Muscle of leg (tissue), 3 donors: ENCODE measurements at regions not wholly inside any gene's neighbourhood (a gene's known extent, or its start where the extent isn't known, plus 50 kb on each side); places are given as distances from the start of the nearest gene placed in this dataset.

Source experiments
- DNase-seq: peaks from one replicate; pipeline ENCODE4 v3.0.0; 2013
- H3K27ac ChIP-seq: one replicate; pipeline ENCODE4 v1.5.1; 2013; ENCODE audit warnings: mild to moderate bottlenecking, low read length, control low read depth
- H3K27me3 ChIP-seq: one replicate; pipeline ENCODE4 v1.6.1; 2013; ENCODE audit warnings: low read length; ENCODE audit not compliant: control insufficient read depth, insufficient read depth
- H3K36me3 ChIP-seq: one replicate; pipeline ENCODE4 v1.6.1; 2013; ENCODE audit warnings: low read length; ENCODE audit not compliant: control insufficient read depth, insufficient read depth
- H3K4me1 ChIP-seq: one replicate; pipeline ENCODE4 v1.6.1; 2013; ENCODE audit warnings: low read length; ENCODE audit not compliant: control insufficient read depth, insufficient read depth
- H3K4me3 ChIP-seq: one replicate; pipeline ENCODE4 v1.5.1; 2013; ENCODE audit warnings: low read length, control low read depth
- H3K9me3 ChIP-seq: replicated peaks from 2 replicates; pipeline ENCODE4 v1.6.1; 2013; ENCODE audit warnings: low read depth, low read length; ENCODE audit not compliant: control insufficient read depth
- WGBS: methylation state at CpG from one replicate; pipeline ENCODE4 v1.1.5; 2013; ENCODE audit warnings: missing lambda C conversion rate; ENCODE audit not compliant: insufficient coverage; 5-methylcytosine and 5-hydroxymethylcytosine counted together

DNA sequence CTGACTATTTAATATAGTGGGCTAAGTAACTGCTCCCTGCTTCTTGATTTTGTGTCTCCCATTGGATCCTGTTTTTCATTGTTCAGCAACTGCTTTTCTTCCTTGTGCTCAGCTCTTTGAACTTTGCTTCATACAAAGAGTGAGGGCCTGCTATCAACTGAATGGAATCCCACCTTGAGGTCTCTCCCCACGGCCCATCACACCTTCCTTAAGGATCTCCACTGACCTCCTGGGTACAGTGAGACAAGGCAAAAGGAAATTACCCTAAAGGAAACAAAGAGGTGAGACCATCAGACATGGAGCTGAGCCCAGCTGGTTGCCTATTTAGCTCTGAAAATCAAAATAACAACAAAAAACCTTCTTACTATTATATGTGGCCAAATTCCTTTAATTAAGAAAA is 91.3 kb upstream of the RPL34 start:
- DNase-seq = no peak
- no peaks in the 10 kb centered on the region for H3K36me3 ChIP-seq
- no peaks in the 10 kb centered on the region for H3K4me1 ChIP-seq
- WGBS = no CpG with 5 or more reads among the region's 1 CpG
- no peaks in the 10 kb centered on the region for H3K9me3 ChIP-seq
- no peaks in the 10 kb centered on the region for H3K27me3 ChIP-seq
- H3K4me3 ChIP-seq = no peak overlapping the region
- H3K27ac ChIP-seq = no peak overlapping the region

DNA sequence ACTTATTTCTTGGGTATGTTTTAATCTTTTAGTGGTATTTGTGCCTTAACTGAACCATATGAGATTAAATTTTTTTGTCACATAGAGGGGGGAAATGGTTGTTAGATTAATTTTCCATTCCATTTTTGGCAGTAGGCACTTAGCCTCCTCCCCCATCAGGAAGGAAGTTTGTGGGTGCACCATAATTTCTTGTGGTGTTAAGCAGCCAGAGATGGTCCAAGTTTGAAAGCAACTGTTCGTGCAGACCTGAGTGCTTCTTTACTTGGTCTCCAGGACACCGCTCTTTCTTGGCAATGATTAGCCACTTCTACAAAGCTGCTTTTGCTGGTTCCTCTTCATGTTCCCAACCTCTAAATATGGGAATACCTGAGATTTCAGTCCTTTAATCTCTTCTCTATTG is 92.7 kb upstream of the RPL34 start:
- no peak for DNase-seq
- H3K36me3 ChIP-seq = no peaks in the 10 kb centered on the region
- no peaks in the 10 kb centered on the region for H3K27me3 ChIP-seq
- no peak overlapping the region for H3K4me3 ChIP-seq
- H3K27ac ChIP-seq = no peak overlapping the region
- no peaks in the 10 kb centered on the region for H3K4me1 ChIP-seq
- 60% methylated on average over 1 of the region's 2 CpGs for WGBS
- H3K9me3 ChIP-seq = no peaks in the 10 kb centered on the region

DNA sequence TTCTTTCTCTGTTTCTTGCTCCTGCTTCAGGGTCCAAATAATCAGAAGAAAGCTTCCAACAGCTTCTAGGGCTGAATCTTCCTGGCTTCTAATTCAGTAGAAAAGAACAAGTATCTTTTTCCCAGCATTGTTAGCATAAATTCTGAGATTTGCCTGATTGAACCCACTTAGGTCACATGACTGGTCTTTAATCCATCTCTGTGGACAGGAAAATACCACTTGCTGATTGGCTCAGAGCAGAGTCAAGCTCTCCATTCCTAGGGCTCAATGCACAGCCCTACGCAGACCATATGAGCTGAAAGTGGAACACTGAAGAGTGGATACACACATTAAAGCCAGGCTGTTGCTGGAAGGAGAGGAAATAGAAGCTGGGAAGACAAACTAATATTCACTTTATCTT is 99.6 kb upstream of the RPL34 start:
- Histone ChIP-seq H3K27me3 (no peaks in the 10 kb centered on the region), H3K4me3 (no peak overlapping the region), H3K36me3 (no peaks in the 10 kb centered on the region), H3K27ac (no peak overlapping the region), H3K4me1 (no peaks in the 10 kb centered on the region), H3K9me3 (no peaks in the 10 kb centered on the region)
- no CpG with 5 or more reads among the region's 1 CpG for WGBS
- DNase-seq = no peak

DNA sequence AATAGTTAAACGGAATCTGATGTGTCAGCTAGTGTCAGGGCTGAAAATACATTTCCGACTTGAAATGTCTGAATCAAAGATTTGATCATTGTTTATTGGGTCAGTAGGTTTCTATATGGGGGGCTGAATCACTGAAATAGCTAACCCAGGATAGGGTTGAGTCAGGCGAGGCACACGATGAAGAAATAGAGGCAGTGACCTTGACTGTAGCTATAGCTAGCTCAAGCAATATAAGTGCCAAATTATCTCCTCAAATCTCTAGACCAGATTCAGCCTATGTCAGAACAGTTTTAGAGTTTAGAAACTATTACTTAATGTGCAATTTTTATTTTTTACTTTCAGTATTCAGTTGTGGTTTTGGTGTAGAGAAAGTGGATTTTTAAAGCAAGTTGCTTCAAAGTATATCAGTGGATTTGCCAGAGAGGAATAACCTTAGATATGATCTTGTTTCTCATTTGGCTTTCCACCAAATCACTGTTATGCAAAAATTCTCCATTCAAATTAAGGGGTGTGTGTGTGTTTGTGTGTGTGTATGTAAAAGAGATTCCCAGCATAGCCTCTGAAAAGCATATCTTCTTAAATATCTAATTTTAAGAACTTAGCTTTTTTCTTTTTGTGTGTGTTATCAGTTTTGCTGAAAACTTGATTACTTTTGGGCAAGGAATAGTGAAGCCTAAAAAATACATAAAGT is 100.3 kb upstream of the RPL34 start:
- Histone ChIP-seq H3K4me1 (no peaks in the 10 kb centered on the region), H3K27me3 (no peaks in the 10 kb centered on the region), H3K4me3 (no peak overlapping the region), H3K9me3 (no peaks in the 10 kb centered on the region), H3K36me3 (no peaks in the 10 kb centered on the region), H3K27ac (no peak overlapping the region)
- no peak for DNase-seq
- 79% methylated on average over 2 of the region's 4 CpGs for WGBS

DNA sequence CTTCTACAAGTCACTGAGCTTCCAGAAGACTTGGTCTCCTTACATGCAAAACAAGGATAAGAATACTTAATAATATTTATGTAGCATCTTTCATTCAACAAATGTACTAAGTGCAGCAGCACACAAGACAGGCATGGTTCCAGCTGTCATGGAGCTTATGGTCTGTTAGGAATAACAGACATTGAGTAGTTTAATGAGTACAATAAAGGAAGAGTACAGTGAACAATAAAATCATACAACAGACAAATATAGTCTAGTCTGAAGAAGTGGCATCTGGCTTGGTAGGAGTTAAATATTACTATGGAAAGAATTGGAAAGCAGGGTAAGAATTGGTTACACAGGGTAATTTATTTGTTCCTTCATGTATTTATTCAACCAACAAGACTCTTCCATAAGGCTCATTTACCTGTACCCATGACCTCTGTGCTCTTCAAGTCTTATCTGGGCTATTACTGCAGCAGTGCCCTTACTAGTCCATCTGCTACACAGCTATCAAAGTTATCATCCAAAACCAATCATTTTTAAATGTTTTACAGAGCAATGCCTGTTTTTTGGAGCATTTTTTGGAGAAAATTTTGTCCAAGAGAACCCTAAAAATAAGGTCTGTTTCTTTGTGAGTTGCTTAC is 101.1 kb upstream of the RPL34 start:
- Histone ChIP-seq H3K27ac (no peak overlapping the region), H3K4me3 (no peak overlapping the region), H3K9me3 (no peaks in the 10 kb centered on the region), H3K27me3 (no peaks in the 10 kb centered on the region), H3K4me1 (no peaks in the 10 kb centered on the region), H3K36me3 (no peaks in the 10 kb centered on the region)
- no peak for DNase-seq

DNA sequence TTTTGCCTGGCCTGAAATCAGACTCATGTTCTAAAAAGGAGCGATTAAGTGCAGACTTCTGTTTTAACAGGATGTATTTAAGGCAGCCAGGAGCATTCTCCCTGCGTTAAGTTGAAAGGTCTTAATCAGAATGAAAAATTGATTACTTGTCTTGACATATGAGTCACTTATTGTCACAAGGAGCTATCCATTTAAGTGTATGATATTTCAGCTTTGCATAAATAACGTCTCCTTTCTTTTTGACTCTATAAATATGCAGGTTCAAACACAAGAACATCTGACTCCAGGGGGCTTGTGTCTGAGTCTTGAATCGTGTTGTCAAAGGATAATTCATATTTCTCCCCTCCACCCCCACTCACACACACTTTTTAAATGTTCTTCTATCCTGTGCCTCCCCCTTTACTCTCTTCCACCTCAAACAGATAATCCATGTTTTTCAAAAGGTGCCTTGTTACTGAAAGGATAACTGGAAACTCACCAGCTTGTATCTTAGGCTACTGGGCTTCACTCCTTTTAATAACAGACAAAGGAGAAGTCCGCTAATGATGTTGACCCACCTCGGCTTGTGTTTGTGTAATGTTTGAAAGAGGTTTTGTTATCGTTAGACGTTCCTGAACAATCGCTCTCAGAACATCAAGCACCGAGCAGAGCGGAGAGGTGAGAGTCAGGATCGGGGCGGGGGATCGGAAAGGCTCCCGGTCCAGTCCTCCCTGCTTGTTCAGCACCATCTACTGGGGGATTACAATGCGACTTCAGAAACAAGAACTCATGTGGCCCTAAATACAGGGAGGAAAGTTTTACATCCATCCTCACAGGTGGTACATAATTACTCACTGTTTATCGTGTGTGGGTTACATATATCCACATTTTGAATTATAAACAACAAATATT is 107.5 kb upstream of the RPL34 start:
- H3K27ac ChIP-seq = no peak overlapping the region
- H3K9me3 ChIP-seq = no peaks in the 10 kb centered on the region
- no peaks in the 10 kb centered on the region for H3K4me1 ChIP-seq
- WGBS = 0% methylated on average over 9 of the region's 17 CpGs
- peak; percentile 58 for DNase-seq
- H3K4me3 ChIP-seq = no peak overlapping the region
- no peaks in the 10 kb centered on the region for H3K36me3 ChIP-seq
- H3K27me3 ChIP-seq = peaks cover 10% of the 10 kb centered on the region

DNA sequence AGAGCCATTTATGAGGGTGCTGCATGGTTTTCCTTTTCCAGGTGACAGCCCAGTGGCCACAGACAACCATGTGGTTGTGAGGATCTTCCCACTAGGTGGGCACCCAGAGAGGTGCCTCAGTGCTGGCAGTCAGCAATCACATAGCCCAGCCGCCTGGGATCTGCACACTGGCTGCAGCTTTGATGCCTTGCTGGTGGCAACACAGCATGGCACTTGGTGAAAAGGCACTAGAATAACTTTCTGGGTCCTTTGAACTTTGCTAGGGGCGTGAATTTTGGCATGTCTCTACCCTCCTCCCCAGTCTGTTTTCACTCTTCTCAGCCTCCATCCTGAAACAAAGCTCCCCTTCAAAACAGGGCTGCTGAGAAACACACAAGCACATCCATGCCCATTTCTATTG is 108.8 kb upstream of the RPL34 start:
- Histone ChIP-seq H3K4me1 (no peaks in the 10 kb centered on the region), H3K4me3 (no peak overlapping the region), H3K36me3 (no peaks in the 10 kb centered on the region), H3K9me3 (no peaks in the 10 kb centered on the region), H3K27me3 (peaks cover 10% of the 10 kb centered on the region), H3K27ac (no peak overlapping the region)
- WGBS = 75% methylated on average over 2 of the region's 2 CpGs
- no peak for DNase-seq

DNA sequence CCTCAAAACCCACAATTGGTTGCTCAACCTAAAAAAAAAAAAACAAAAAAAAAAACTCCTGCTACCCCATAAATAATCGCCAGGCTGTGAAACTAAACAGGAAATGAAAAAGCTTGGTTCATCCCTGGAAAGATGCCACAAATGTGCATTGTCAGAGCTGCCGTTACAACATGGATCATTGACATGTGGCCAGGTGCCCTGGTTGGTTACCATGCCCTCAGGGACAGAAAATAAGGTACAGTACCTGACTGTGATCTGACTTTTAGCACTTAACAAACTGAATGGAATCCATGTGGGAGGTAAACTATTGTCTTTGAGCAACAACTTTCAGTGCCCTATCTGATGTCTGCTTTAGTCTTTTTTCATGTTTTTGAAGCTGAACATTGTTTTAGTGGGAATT is 118.0 kb upstream of the RPL34 start:
- DNase-seq = no peak
- H3K9me3 ChIP-seq = no peaks in the 10 kb centered on the region
- H3K4me3 ChIP-seq = no peak overlapping the region
- H3K36me3 ChIP-seq = no peaks in the 10 kb centered on the region
- no peaks in the 10 kb centered on the region for H3K27me3 ChIP-seq
- no peaks in the 10 kb centered on the region for H3K4me1 ChIP-seq
- H3K27ac ChIP-seq = no peak overlapping the region
- 29% methylated on average over 1 of the region's 2 CpGs for WGBS

DNA sequence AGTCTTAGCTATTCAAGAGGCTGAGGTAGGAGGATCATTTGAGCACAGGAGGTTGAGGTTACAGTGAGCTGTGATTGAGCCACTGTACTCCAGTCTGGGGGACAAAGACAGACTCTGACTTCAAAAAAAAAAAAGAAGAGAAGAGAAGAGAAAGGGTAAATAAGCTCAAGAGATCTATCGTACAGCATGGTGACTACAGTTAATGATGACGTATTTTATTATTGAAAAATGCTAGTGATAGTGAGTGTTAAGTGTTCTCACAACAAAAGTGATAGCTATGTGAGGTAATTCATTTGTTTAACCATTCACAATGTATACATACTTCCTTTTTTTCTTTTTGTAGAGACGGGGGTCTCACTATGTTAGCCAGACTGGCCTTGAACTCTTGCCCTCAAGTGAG is 121.5 kb upstream of the RPL34 start:
- H3K27me3 ChIP-seq = no peaks in the 10 kb centered on the region
- H3K9me3 ChIP-seq = peaks cover 3% of the 10 kb centered on the region
- no peak overlapping the region for H3K27ac ChIP-seq
- DNase-seq = no peak
- no peaks in the 10 kb centered on the region for H3K4me1 ChIP-seq
- no peaks in the 10 kb centered on the region for H3K36me3 ChIP-seq
- WGBS = no CpG with 5 or more reads among the region's 3 CpGs
- H3K4me3 ChIP-seq = no peak overlapping the region

DNA sequence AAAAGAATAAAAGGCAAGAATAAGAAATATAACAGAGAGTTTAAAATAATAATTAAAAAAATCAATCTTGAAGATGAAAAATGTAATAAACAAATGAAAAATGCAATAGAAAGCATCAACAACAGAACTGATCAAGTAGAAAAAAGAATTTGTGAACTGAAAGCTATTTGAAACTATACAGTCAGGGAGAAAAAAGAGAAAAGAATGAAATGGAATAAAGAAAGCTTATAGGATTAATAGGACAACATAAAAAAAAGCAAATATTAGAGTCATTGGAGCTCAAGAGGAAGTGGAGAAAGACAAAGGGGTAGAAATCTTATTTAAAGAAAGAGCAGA is 126.8 kb upstream of the RPL34 start:
- H3K27ac ChIP-seq = no peak overlapping the region
- no peaks in the 10 kb centered on the region for H3K36me3 ChIP-seq
- H3K9me3 ChIP-seq = peaks cover 7% of the 10 kb centered on the region
- no peak overlapping the region for H3K4me3 ChIP-seq
- H3K27me3 ChIP-seq = no peaks in the 10 kb centered on the region
- H3K4me1 ChIP-seq = no peaks in the 10 kb centered on the region
- no peak for DNase-seq
